AG04449 (cell line): ENCODE measurements at regions not wholly inside any gene's neighbourhood (a gene's known extent, or its start where the extent isn't known, plus 50 kb on each side); places are given as distances from the start of the nearest gene placed in this dataset.

ENCODE experiments used
- CTCF ChIA-PET: fragments of 350-600 bp; formaldehyde crosslinking; extraction: SDS; loops from one replicate; lab custom pipeline; 2021; ENCODE audit warnings: antibody characterized with exemption; lab: Yijun Ruan, JAX
- POLR2A ChIA-PET: fragments of 400-600, 350-600 bp; formaldehyde crosslinking; extraction: SDS; loops from one replicate; lab custom pipeline; 2020; ENCODE audit warnings: antibody characterized with exemption, inconsistent platforms; lab: Yijun Ruan, JAX
- DNase-seq: peaks from one replicate; pipeline ENCODE4 v3.0.0-alpha.2; 2010; ENCODE audit warnings: low read depth, low spot score
- H3K4me3 ChIP-seq: 2 replicates; pipeline ENCODE4 v1.5.1; 2011; ENCODE audit warnings: low read depth, mild to moderate bottlenecking, control low read depth, low read length
- TF ChIP-seq, protein P1 (sequence below): IDR thresholded peaks from one replicate; pipeline ENCODE4 v1.5.1; 2011; ENCODE audit warnings: mild to moderate bottlenecking, moderate library complexity, low read length, control low read depth, inconsistent platforms; ENCODE audit not compliant: insufficient read depth; ENCODE audit errors: missing control alignments

DNA sequence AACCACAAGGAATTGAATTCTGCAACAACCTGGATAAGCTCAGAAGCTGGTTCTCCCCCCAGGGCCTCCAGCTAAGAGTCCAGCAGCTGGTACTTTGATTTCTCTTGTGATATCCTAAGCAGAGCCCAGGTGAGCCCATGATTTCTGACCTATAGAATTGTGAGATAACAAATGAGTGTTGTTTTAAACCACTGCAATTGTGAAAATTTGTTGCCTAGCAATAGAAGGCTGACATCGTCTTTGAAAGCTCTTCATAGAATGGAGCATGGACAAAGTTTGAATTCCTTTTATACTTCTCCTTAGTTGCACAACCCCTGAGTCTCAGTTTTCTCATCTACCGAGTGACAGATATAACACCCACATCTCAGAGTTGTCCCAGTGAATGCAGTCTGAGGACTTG is 129.9 kb downstream of the TEX36 start:
- H3K4me3 ChIP-seq: no peak overlapping the region
- POLR2A ChIA-PET: interaction anchor here (0.7 kb wide), 1 partner anchor 683 kb away, joined by 3 read pairs; no protein-coding TSS in a partner anchor
- no peak for DNase-seq
- TF ChIP-seq, protein P1, sequence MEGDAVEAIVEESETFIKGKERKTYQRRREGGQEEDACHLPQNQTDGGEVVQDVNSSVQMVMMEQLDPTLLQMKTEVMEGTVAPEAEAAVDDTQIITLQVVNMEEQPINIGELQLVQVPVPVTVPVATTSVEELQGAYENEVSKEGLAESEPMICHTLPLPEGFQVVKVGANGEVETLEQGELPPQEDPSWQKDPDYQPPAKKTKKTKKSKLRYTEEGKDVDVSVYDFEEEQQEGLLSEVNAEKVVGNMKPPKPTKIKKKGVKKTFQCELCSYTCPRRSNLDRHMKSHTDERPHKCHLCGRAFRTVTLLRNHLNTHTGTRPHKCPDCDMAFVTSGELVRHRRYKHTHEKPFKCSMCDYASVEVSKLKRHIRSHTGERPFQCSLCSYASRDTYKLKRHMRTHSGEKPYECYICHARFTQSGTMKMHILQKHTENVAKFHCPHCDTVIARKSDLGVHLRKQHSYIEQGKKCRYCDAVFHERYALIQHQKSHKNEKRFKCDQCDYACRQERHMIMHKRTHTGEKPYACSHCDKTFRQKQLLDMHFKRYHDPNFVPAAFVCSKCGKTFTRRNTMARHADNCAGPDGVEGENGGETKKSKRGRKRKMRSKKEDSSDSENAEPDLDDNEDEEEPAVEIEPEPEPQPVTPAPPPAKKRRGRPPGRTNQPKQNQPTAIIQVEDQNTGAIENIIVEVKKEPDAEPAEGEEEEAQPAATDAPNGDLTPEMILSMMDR: no peak
- CTCF ChIA-PET: no interaction called here

DNA sequence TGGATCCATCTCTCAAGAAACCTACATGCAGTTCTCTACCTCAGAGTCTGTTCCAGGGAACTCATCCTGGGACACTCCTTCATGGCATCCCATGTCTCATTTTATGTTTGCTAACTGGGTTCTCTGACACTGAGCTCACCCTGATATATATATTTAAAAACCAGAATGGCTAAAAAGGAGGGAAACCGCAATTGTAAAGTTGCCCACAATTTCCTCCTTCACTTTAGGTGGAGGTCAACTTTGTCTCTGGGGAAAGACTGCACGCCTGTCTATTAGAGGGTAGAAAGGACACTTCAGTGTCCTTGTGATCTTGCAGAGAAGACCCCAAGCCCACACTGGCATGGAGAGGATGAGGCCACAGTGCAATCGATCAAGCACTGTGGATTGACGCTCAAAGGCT is 131.7 kb downstream of the TEX36 start:
- no peak for DNase-seq
- CTCF ChIA-PET: no interaction called here
- TF ChIP-seq, protein P1: no peak
- POLR2A ChIA-PET: no interaction called here
- no peak overlapping the region for H3K4me3 ChIP-seq

DNA sequence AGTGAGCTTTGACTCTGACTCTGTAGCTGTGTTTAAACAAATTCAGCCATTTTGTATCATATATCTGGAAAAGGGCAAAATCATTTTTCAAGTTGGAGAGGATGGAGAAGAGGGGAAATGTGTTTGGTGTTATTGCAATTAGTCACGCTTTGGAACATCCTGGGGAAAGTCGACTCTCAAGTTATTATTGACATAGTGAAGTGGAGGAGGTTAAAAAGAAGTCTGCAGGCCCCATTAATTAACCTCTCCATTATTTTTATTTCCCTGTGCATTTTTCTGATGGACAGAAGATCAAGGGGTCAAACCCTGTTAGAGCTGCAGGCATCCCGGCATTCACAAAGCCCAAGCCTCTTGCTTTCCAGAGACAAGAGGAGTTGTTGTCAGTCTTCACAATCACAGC is 132.6 kb downstream of the TEX36 start:
- CTCF ChIA-PET: no interaction called here
- POLR2A ChIA-PET: no interaction called here
- no peak overlapping the region for H3K4me3 ChIP-seq
- TF ChIP-seq, protein P1: no peak
- no peak for DNase-seq

DNA sequence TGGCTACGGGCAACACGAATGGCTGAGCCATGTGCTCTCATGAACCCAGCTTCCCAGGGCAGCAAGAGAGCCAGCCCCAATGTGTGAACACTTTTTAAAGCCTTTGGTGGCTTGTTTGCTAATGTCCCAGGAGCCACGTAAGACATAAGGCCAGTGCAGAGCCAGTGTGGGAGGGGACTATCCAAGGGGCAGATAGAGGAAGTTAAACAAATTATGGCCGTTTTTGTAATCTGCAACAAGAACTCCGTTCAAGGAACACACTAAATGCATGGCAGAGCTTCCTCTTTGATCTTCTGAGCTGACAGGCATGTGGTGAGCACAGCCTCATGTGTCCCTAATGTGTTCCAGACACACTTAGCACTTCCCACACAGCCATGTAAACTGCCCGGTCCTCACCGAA is 133.3 kb downstream of the TEX36 start:
- DNase-seq: no peak
- TF ChIP-seq, protein P1: no peak
- ChIA-PET CTCF (no interaction called here), POLR2A (no interaction called here)
- H3K4me3 ChIP-seq: no peak overlapping the region

DNA sequence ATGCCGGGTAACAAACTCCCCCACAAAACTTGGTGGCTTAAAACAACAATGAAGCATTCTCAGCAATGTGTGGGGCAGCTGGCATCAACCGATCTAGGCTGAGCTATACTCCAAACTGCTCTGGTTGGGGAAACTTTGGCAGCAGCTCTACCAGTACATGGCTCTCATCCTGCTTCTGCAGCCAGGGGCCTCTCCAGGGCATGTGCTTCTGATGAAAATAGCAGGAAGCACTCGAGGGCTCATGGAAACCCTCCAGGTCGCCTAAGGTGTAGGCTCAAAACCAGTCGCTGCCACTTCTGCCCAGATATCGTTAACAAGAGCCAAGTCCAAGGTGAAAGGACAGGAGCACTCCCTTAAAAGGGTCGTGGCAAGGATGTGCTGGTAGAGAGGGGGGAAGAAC is 134.1 kb downstream of the TEX36 start:
- CTCF ChIA-PET: no interaction called here

DNA sequence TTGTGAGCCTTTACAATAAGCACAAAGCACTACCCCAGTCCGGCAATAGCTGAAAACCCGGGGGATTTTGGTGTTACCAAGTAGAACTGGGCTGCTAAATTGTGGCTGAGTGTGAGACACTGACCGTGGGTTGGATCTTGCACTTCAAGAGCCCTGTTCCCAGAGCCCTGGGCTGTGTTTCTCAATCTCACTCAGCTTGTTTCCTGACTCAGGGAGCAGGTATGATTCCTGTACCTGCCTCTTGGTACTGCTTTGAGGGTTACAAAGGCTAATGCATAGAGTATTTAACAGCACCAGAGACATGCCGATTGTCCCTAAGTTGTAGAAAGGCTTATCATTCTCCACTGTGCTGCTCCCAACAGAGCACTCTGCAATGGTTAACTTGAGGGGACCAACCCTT is 134.6 kb downstream of the TEX36 start:
- ChIA-PET POLR2A (no interaction called here), CTCF (no interaction called here)
- no peak for DNase-seq
- H3K4me3 ChIP-seq: no peak overlapping the region
- TF ChIP-seq, protein P1: no peak

More for the DNA sequence above, 134.1 kb downstream of the TEX36 start:
- TF ChIP-seq, protein P1: no peak
- no peak for DNase-seq
- POLR2A ChIA-PET: no interaction called here
- no peak overlapping the region for H3K4me3 ChIP-seq
